ENCODE measurements at regions not wholly inside any gene's neighbourhood (a gene's known extent, or its start where the extent isn't known, plus 50 kb on each side); places are given as distances from the start of the nearest gene placed in this dataset.

GRCh38 chr7:145520284-145520683, 596.3 kb upstream of the CNTNAP2 start:
- no peak for TF ChIP-seq POLR2A (IDR thresholded peaks at IDR 0.05)
- TF ChIP-seq, protein P1, sequence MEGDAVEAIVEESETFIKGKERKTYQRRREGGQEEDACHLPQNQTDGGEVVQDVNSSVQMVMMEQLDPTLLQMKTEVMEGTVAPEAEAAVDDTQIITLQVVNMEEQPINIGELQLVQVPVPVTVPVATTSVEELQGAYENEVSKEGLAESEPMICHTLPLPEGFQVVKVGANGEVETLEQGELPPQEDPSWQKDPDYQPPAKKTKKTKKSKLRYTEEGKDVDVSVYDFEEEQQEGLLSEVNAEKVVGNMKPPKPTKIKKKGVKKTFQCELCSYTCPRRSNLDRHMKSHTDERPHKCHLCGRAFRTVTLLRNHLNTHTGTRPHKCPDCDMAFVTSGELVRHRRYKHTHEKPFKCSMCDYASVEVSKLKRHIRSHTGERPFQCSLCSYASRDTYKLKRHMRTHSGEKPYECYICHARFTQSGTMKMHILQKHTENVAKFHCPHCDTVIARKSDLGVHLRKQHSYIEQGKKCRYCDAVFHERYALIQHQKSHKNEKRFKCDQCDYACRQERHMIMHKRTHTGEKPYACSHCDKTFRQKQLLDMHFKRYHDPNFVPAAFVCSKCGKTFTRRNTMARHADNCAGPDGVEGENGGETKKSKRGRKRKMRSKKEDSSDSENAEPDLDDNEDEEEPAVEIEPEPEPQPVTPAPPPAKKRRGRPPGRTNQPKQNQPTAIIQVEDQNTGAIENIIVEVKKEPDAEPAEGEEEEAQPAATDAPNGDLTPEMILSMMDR (IDR thresholded peaks at IDR 0.05 in 4 of 5, conservative IDR thresholded peaks at IDR 0.05 in 1 of 5) = no peak
